ENCODE measurements at regions not wholly inside any gene's neighbourhood (a gene's known extent, or its start where the extent isn't known, plus 50 kb on each side); places are given as distances from the start of the nearest gene placed in this dataset.

DNA sequence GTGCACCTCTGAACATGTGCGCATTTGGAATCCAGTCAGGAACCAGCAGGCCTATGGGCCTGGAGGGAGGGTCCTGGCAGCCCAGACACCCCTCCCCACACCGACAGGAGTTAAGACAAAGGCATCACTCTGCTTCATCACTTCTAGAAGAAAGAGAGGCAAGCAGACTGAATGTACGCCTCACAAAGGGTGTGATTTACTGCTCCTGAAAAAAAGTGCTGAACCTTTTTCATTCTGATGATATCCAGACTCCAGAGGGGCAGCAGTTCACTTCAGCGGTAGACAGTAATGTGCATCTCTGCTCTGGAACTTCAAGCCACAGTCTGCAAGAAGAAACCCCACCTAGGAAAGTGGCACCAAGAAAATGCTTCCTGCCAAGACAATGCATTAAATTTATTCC, 88.2 kb upstream of the TMEM72 start:
- Mint-ChIP-seq H3K4me1 (ENCODE audit: low read depth, unreplicated experiment) (peaks cover 5% of the 10 kb centered on the region), H3K9me3 (ENCODE audit: low read depth, unreplicated experiment) (peaks cover 3% of the 10 kb centered on the region), H3K36me3 (ENCODE audit: insufficient read depth, unreplicated experiment) (no peaks in the 10 kb centered on the region), H3K27me3 (ENCODE audit: unreplicated experiment) (no peaks in the 10 kb centered on the region), H3K4me3 (ENCODE audit: low read depth, unreplicated experiment) (no peak overlapping the region), H3K27ac (ENCODE audit: unreplicated experiment) (no peak overlapping the region)
- intact Hi-C loops (cut with micrococcal nuclease; ENCODE audit: unreplicated experiment) = no loop called here
- no TSS peak for BruUV-seq (replicated peaks)
- DNase-seq = no peak
- CTCF ChIA-PET = no interaction called here
- TF ChIP-seq, protein P1, sequence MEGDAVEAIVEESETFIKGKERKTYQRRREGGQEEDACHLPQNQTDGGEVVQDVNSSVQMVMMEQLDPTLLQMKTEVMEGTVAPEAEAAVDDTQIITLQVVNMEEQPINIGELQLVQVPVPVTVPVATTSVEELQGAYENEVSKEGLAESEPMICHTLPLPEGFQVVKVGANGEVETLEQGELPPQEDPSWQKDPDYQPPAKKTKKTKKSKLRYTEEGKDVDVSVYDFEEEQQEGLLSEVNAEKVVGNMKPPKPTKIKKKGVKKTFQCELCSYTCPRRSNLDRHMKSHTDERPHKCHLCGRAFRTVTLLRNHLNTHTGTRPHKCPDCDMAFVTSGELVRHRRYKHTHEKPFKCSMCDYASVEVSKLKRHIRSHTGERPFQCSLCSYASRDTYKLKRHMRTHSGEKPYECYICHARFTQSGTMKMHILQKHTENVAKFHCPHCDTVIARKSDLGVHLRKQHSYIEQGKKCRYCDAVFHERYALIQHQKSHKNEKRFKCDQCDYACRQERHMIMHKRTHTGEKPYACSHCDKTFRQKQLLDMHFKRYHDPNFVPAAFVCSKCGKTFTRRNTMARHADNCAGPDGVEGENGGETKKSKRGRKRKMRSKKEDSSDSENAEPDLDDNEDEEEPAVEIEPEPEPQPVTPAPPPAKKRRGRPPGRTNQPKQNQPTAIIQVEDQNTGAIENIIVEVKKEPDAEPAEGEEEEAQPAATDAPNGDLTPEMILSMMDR (IDR thresholded peaks at IDR 0.05; ENCODE audit: unreplicated experiment) = no peak

DNA sequence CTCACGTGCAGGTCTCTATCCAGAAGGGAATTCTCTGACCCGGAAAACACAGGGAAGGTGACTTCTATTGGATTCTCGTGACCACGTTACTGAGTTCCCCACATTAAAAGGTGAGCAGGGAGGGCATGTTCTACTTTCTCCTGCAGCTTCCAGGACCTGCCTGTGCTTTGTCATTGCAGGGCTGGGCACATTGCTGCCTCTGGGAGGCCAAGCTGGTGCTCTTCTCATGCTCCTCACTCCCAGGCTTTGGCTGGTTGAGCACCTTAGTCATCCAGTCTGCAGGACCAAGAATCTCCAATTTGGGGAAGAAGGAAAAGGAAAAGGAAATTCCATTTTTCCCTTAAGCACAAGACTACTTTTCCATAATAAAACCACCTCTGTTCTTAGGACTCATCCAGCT, 86.5 kb upstream of the TMEM72 start:
- Mint-ChIP-seq H3K27me3 (ENCODE audit: unreplicated experiment) (no peaks in the 10 kb centered on the region), H3K27ac (ENCODE audit: unreplicated experiment) (no peak overlapping the region), H3K4me3 (ENCODE audit: low read depth, unreplicated experiment) (no peak overlapping the region), H3K9me3 (ENCODE audit: low read depth, unreplicated experiment) (peaks cover 3% of the 10 kb centered on the region), H3K36me3 (ENCODE audit: insufficient read depth, unreplicated experiment) (no peaks in the 10 kb centered on the region), H3K4me1 (ENCODE audit: low read depth, unreplicated experiment) (peaks cover 17% of the 10 kb centered on the region)
- TF ChIP-seq, protein P1 (IDR thresholded peaks at IDR 0.05; ENCODE audit: unreplicated experiment) = no peak
- CTCF ChIA-PET = no interaction called here
- intact Hi-C loops (cut with micrococcal nuclease; ENCODE audit: unreplicated experiment) = no loop called here
- BruUV-seq (replicated peaks) = no TSS peak
- DNase-seq = no peak

DNA sequence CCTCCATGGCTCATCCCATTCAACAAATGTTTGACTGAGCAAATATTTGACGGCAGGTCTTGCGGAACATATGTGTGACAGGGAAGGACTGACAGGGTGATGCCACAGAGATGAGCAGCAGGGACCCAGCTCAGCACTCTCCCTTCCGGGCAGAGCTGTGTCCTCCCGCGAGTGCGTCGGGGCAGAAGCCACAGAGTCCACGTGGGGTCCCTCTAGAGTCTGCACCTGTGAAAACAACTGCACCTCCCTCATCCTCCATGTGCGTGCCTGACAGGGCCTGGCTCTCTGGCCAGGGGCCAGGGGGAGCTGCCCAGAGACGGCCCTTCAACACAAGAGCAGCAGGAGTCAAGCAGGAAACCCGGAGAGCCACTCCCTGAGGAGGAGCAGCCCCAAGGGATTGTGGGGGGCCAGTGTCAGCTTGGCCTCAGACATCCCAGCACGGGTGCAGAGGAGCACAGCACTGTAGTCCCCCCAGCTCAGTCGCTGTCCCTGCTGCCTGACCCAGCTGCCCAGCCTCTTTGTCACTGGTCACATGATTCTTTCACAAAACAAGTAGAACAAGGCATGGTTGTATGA, 83.6 kb upstream of the TMEM72 start:
- peaks cover 34% of the 10 kb centered on the region for H3K4me1 Mint-ChIP-seq (ENCODE audit: low read depth, unreplicated experiment)
- no peak overlapping the region for H3K4me3 Mint-ChIP-seq (ENCODE audit: low read depth, unreplicated experiment)
- CTCF ChIA-PET = interaction anchor here (0.6 kb wide), 1 partner anchor 148 kb away, joined by 3 read pairs; no protein-coding TSS in a partner anchor
- H3K27ac Mint-ChIP-seq (ENCODE audit: unreplicated experiment) = no peak overlapping the region
- peak; percentile 19 for DNase-seq
- intact Hi-C loops (cut with micrococcal nuclease; ENCODE audit: unreplicated experiment) = no loop called here
- H3K27me3 Mint-ChIP-seq (ENCODE audit: unreplicated experiment) = no peaks in the 10 kb centered on the region
- H3K36me3 Mint-ChIP-seq (ENCODE audit: insufficient read depth, unreplicated experiment) = no peaks in the 10 kb centered on the region
- no TSS peak for BruUV-seq (replicated peaks)
- TF ChIP-seq, protein P1 (IDR thresholded peaks at IDR 0.05; ENCODE audit: unreplicated experiment) = no peak
- peaks cover 5% of the 10 kb centered on the region for H3K9me3 Mint-ChIP-seq (ENCODE audit: low read depth, unreplicated experiment)

DNA sequence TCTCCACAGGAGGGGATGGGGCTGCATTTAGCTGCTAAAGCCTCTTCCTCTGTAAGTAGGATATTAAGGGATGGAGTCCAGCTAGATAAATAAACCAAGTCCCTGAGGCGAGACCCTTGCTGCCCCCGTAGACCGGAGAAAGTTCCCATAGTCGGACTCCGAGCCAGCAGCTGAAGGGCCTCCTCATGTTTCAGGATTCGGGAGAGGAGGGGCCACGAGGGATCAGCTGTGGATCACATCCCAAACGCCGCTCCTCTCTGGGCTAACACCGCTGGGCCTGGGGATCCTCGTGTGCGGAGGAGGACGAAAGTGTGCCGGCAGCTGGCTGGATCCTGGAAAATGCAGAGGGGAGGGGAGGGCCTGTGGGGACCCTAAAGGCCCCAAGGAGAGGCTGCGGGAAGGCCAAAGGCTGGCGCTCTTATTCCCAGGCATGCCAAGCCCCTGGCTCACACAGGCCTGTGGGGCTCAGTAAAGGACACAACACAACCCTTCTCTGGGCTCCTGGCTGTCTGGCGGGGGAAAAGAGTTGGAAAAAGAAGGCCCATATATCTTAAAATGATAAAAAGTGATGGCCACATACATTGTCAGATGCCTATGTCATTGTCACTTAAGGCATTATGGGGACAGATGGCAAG, 82.5 kb upstream of the TMEM72 start:
- CTCF ChIA-PET = no interaction called here
- H3K36me3 Mint-ChIP-seq (ENCODE audit: insufficient read depth, unreplicated experiment) = no peaks in the 10 kb centered on the region
- no peak for DNase-seq
- peaks cover 5% of the 10 kb centered on the region for H3K9me3 Mint-ChIP-seq (ENCODE audit: low read depth, unreplicated experiment)
- H3K4me3 Mint-ChIP-seq (ENCODE audit: low read depth, unreplicated experiment) = no peak overlapping the region
- no peak overlapping the region for H3K27ac Mint-ChIP-seq (ENCODE audit: unreplicated experiment)
- intact Hi-C loops (cut with micrococcal nuclease; ENCODE audit: unreplicated experiment) = no loop called here
- peaks cover 34% of the 10 kb centered on the region for H3K4me1 Mint-ChIP-seq (ENCODE audit: low read depth, unreplicated experiment)
- no peaks in the 10 kb centered on the region for H3K27me3 Mint-ChIP-seq (ENCODE audit: unreplicated experiment)
- no TSS peak for BruUV-seq (replicated peaks)
- TF ChIP-seq, protein P1 (IDR thresholded peaks at IDR 0.05; ENCODE audit: unreplicated experiment) = no peak

Measured in Calu3 (cell line).